Panc1 (cell line): ENCODE measurements at regions not wholly inside any gene's neighbourhood (a gene's known extent, or its start where the extent isn't known, plus 50 kb on each side); places are given as distances from the start of the nearest gene placed in this dataset.

Source experiments
- ATAC-seq: fragments of 200-7000 bp; cut with Tn5 transposase; 2 replicates; pipeline ENCODE4 v1.9.1; 2020; ENCODE audit warnings: mild to moderate bottlenecking, moderate library complexity
- BruUV-seq: library from RNA; stranded (reverse); fragments of 400-500 nt; replicated peaks from 2 replicates; lab custom pipeline; 2021; lab: Mats Ljungman, UMichigan
- CTCF ChIA-PET: fragments of 300-600 bp; sonication (Branson Sonifier 250); formaldehyde crosslinking; loops from one replicate; lab custom pipeline; 2022; ENCODE audit warnings: antibody characterized with exemption; lab: Charles Lee
- POLR2A ChIA-PET: fragments of 300-600 bp; sonication (Branson Sonifier 250); formaldehyde crosslinking; loops from one replicate; lab custom pipeline; 2022; ENCODE audit warnings: antibody characterized with exemption; lab: Charles Lee
- DNase-seq: peaks from one replicate; pipeline ENCODE4 v3.0.0-alpha.2; 2010; ENCODE audit warnings: low read depth, low spot score
- H3K27ac ChIP-seq: 2 replicates; pipeline ENCODE4 v1.5.1; 2011; ENCODE audit warnings: mild to moderate bottlenecking, low read length, inconsistent platforms
- H3K27me3 ChIP-seq: fragments of 200-500 bp; sonication (Bioruptor generic); 2 replicates; pipeline ENCODE4 v1.6.0; 2014; ENCODE audit warnings: low read length, inconsistent platforms; ENCODE audit not compliant: control insufficient read depth, insufficient read depth
- H3K36me3 ChIP-seq: fragments of 200-500 bp; sonication (Bioruptor generic); 2 replicates; pipeline ENCODE4 v1.5.1; 2014; ENCODE audit warnings: inconsistent platforms, mild to moderate bottlenecking, low read length, moderate library complexity; ENCODE audit not compliant: control insufficient read depth, insufficient read depth
- H3K4me1 ChIP-seq: 2 replicates; pipeline ENCODE4 v1.5.1; 2011; ENCODE audit warnings: inconsistent platforms, mild to moderate bottlenecking, low read length, moderate library complexity; ENCODE audit not compliant: control insufficient read depth, insufficient read depth
- H3K4me3 ChIP-seq, 2 experiments: 2 replicates each; pipeline ENCODE4 v1.5.1; 2011 to 2012; ENCODE audit warnings: low read depth in 2 of 2, low read length in 2 of 2, mild to moderate bottlenecking in 2 of 2, inconsistent platforms in 1 of 2, moderate library complexity in 1 of 2
- H3K9me3 ChIP-seq: fragments of 200-500 bp; sonication (Bioruptor generic); 2 replicates; pipeline ENCODE4 v1.5.1; 2014; ENCODE audit warnings: low read depth, mild to moderate bottlenecking, inconsistent platforms, low read length, moderate library complexity; ENCODE audit not compliant: control insufficient read depth, insufficient read depth
- POLR2AphosphoS5 ChIP-seq: IDR thresholded peaks from 2 replicates; pipeline ENCODE4 v1.6.1; 2012; ENCODE audit warnings: mild to moderate bottlenecking, low read depth, low read length, moderate library complexity
- SIN3A ChIP-seq: IDR thresholded peaks from 2 replicates; pipeline ENCODE4 v1.6.1; 2012; ENCODE audit warnings: low read depth, mild to moderate bottlenecking, low read length, moderate library complexity, borderline replicate concordance; ENCODE audit not compliant: insufficient read depth
- TCF7L2 ChIP-seq: IDR thresholded peaks from 2 replicates; pipeline ENCODE4 v1.6.1; 2011; ENCODE audit warnings: mild to moderate bottlenecking, low read depth, low read length, inconsistent platforms
- in situ Hi-C: cut with HindIII; loops from 2 replicates; pipeline ENCODE4 v1.10.0; 2016; ENCODE audit warnings: low sequenced_read_pairs, low pct_unique_long_range_greater_than_20kb
- intact Hi-C: fragments of 100-400 bp; cut with micrococcal nuclease; formaldehyde crosslinking; loops from one replicate; pipeline ENCODE4 v1.10.0; 2022; ENCODE audit not compliant: unreplicated experiment
- TF ChIP-seq, protein P1 (sequence below), 2 experiments: IDR thresholded peaks; 2 replicates each; pipeline ENCODE4 v1.6.1; 2011 to 2012; ENCODE audit warnings: low read depth in 2 of 2, control low read depth in 1 of 2, low read length in 1 of 2, mild to moderate bottlenecking in 1 of 2, moderate library complexity in 1 of 2; ENCODE audit not compliant: insufficient read depth in 1 of 2
- TF ChIP-seq, protein P2 (sequence below): fragments of 450-650 bp; IDR thresholded peaks from 2 replicates; pipeline ENCODE4 v1.5.1; 2017; ENCODE audit warnings: mild to moderate bottlenecking

DNA sequence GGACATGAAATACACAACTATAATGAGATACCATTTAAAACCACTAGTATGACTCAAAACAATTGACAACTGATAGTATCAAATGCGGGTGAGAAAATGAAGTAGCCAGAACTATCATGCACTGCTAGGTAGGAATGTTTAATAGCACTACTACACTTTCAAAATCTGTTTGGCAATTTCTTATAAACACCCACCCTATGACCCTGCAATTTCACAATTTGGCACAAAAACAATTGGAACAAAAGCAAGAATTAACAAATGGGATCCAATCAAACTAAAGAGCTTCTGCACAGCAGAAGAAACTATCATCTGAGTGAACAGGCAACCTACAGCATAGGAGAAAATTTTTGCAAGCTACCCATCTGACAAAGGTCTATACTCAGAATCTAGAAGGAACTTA, 431.2 kb upstream of the GYPC start:
- H3K4me3 ChIP-seq = no peak overlapping the region
- POLR2A ChIA-PET = no interaction called here
- no peak for TF ChIP-seq TCF7L2
- TF ChIP-seq, protein P1, sequence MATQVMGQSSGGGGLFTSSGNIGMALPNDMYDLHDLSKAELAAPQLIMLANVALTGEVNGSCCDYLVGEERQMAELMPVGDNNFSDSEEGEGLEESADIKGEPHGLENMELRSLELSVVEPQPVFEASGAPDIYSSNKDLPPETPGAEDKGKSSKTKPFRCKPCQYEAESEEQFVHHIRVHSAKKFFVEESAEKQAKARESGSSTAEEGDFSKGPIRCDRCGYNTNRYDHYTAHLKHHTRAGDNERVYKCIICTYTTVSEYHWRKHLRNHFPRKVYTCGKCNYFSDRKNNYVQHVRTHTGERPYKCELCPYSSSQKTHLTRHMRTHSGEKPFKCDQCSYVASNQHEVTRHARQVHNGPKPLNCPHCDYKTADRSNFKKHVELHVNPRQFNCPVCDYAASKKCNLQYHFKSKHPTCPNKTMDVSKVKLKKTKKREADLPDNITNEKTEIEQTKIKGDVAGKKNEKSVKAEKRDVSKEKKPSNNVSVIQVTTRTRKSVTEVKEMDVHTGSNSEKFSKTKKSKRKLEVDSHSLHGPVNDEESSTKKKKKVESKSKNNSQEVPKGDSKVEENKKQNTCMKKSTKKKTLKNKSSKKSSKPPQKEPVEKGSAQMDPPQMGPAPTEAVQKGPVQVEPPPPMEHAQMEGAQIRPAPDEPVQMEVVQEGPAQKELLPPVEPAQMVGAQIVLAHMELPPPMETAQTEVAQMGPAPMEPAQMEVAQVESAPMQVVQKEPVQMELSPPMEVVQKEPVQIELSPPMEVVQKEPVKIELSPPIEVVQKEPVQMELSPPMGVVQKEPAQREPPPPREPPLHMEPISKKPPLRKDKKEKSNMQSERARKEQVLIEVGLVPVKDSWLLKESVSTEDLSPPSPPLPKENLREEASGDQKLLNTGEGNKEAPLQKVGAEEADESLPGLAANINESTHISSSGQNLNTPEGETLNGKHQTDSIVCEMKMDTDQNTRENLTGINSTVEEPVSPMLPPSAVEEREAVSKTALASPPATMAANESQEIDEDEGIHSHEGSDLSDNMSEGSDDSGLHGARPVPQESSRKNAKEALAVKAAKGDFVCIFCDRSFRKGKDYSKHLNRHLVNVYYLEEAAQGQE (IDR thresholded peaks at IDR 0.05; ENCODE audit: insufficient read depth in 1 of 2, low read depth in 2 of 2, low read length in 1 of 2) = no peak
- no peak for TF ChIP-seq POLR2AphosphoS5
- TF ChIP-seq, protein P2, sequence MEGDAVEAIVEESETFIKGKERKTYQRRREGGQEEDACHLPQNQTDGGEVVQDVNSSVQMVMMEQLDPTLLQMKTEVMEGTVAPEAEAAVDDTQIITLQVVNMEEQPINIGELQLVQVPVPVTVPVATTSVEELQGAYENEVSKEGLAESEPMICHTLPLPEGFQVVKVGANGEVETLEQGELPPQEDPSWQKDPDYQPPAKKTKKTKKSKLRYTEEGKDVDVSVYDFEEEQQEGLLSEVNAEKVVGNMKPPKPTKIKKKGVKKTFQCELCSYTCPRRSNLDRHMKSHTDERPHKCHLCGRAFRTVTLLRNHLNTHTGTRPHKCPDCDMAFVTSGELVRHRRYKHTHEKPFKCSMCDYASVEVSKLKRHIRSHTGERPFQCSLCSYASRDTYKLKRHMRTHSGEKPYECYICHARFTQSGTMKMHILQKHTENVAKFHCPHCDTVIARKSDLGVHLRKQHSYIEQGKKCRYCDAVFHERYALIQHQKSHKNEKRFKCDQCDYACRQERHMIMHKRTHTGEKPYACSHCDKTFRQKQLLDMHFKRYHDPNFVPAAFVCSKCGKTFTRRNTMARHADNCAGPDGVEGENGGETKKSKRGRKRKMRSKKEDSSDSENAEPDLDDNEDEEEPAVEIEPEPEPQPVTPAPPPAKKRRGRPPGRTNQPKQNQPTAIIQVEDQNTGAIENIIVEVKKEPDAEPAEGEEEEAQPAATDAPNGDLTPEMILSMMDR = no peak
- TF ChIP-seq SIN3A = no peak
- in situ Hi-C loops (no loop called here), intact Hi-C loops (no loop called here)
- no peak overlapping the region for H3K27ac ChIP-seq
- DNase-seq (no peak), ATAC-seq (no peak)
- BruUV-seq = no TSS peak
- H3K4me1 ChIP-seq = no peaks in the 10 kb centered on the region
- no peaks in the 10 kb centered on the region for H3K27me3 ChIP-seq
- CTCF ChIA-PET = no interaction called here
- no peaks in the 10 kb centered on the region for H3K36me3 ChIP-seq
- no peaks in the 10 kb centered on the region for H3K9me3 ChIP-seq

DNA sequence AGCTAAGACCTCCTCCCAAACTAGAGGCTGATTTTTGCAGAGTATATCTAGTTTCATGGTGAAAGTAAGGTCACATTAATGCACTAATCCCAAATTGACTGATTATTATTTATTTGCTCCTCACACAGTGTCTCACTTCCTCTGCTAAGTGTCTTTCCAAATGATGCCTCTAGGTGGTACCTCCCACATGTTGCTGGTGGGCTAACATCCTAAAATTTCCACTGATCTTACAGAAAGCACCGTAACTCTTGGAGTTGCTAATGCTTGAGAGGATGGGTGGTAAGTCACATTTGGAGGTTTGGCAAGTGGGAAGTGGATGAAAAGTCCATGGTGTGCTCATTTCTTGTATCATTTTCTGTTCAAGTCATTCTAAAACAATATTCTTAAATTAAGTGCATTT, 428.7 kb upstream of the GYPC start:
- H3K4me1 ChIP-seq = no peaks in the 10 kb centered on the region
- no TSS peak for BruUV-seq
- H3K36me3 ChIP-seq = no peaks in the 10 kb centered on the region
- no peaks in the 10 kb centered on the region for H3K27me3 ChIP-seq
- H3K9me3 ChIP-seq = no peaks in the 10 kb centered on the region
- in situ Hi-C loops = no loop called here
- POLR2A ChIA-PET = no interaction called here
- intact Hi-C loops = no loop called here
- ATAC-seq (no peak), DNase-seq (no peak)
- CTCF ChIA-PET = no interaction called here
- H3K27ac ChIP-seq = no peak overlapping the region
- no peak for TF ChIP-seq TCF7L2
- TF ChIP-seq, protein P2 = no peak
- TF ChIP-seq SIN3A = no peak
- TF ChIP-seq POLR2AphosphoS5 = no peak
- TF ChIP-seq, protein P1 (IDR thresholded peaks at IDR 0.05; ENCODE audit: insufficient read depth in 1 of 2, low read depth in 2 of 2, low read length in 1 of 2) = no peak
- H3K4me3 ChIP-seq = no peak overlapping the region
